ENCODE measurements at regions not wholly inside any gene's neighbourhood (a gene's known extent, or its start where the extent isn't known, plus 50 kb on each side); places are given as distances from the start of the nearest gene placed in this dataset.

- TF ChIP-seq POLR2A (IDR thresholded peaks at IDR 0.05) (no peak), POLR2AphosphoS5 (IDR thresholded peaks at IDR 0.05) (no peak), CTCF (IDR thresholded peaks at IDR 0.05) (no peak)
- Histone ChIP-seq H3K27ac (no peak overlapping the region), H3K4me3 (no peak overlapping the region)
Observed at GRCh38 chr1:83741770-83742169, 257.2 kb downstream of the TTLL7 start.

GRCh38 chr1:83741348-83741747 is 257.6 kb downstream of the TTLL7 start:
- Histone ChIP-seq H3K27ac (no peak overlapping the region), H3K9me3 (no peaks in the 10 kb centered on the region), H3K4me1 (no peaks in the 10 kb centered on the region), H3K27me3 (no peaks in the 10 kb centered on the region), H3K4me3 (no peak overlapping the region), H3K36me3 (no peaks in the 10 kb centered on the region)
- TF ChIP-seq CTCF (IDR thresholded peaks at IDR 0.05) = no peak
- no peak for TF ChIP-seq POLR2A (IDR thresholded peaks at IDR 0.05)
- TF ChIP-seq POLR2AphosphoS5 (IDR thresholded peaks at IDR 0.05) = no peak
- intact Hi-C loops (cut with DNase I; ENCODE audit: low total_unique reads) = no loop called here
- no peak for DNase-seq (ENCODE audit: low spot score in 2 of 2)

More at GRCh38 chr1:83741770-83742169, 257.2 kb downstream of the TTLL7 start:
- no peaks in the 10 kb centered on the region for H3K27me3 ChIP-seq
- no peak for DNase-seq (ENCODE audit: low spot score in 2 of 2)
- no peaks in the 10 kb centered on the region for H3K36me3 ChIP-seq
- H3K9me3 ChIP-seq = no peaks in the 10 kb centered on the region
- intact Hi-C loops (cut with DNase I; ENCODE audit: low total_unique reads) = no loop called here
- no peaks in the 10 kb centered on the region for H3K4me1 ChIP-seq

- intact Hi-C loops (cut with DNase I; ENCODE audit: low total_unique reads) = no loop called here
- H3K27me3 ChIP-seq = no peaks in the 10 kb centered on the region
- no peak for TF ChIP-seq POLR2A (IDR thresholded peaks at IDR 0.05)
- TF ChIP-seq POLR2AphosphoS5 (IDR thresholded peaks at IDR 0.05) = no peak
- no peak for TF ChIP-seq CTCF (IDR thresholded peaks at IDR 0.05)
- DNase-seq (ENCODE audit: low spot score in 2 of 2) = no peak
- H3K4me3 ChIP-seq = no peak overlapping the region
- H3K4me1 ChIP-seq = no peaks in the 10 kb centered on the region
- H3K9me3 ChIP-seq = no peaks in the 10 kb centered on the region
- no peaks in the 10 kb centered on the region for H3K36me3 ChIP-seq
- H3K27ac ChIP-seq = no peak overlapping the region
Observed at GRCh38 chr1:83735526-83735925, 263.4 kb downstream of the TTLL7 start.

- Histone ChIP-seq H3K4me3 (no peak overlapping the region), H3K9me3 (no peaks in the 10 kb centered on the region)
- TF ChIP-seq POLR2AphosphoS5 (IDR thresholded peaks at IDR 0.05) (no peak), POLR2A (IDR thresholded peaks at IDR 0.05) (no peak), CTCF (IDR thresholded peaks at IDR 0.05) (no peak)
Observed at GRCh38 chr1:83734420-83734819, 264.5 kb downstream of the TTLL7 start.

GRCh38 chr1:83725735-83726360 is 273.1 kb downstream of the TTLL7 start:
- H3K27ac ChIP-seq = no peak overlapping the region
- H3K4me3 ChIP-seq = no peak overlapping the region
- no peaks in the 10 kb centered on the region for H3K4me1 ChIP-seq
- H3K36me3 ChIP-seq = no peaks in the 10 kb centered on the region
- DNase-seq (ENCODE audit: low spot score in 2 of 2) = no peak
- intact Hi-C loops (cut with DNase I; ENCODE audit: low total_unique reads) = no loop called here
- H3K27me3 ChIP-seq = no peaks in the 10 kb centered on the region
- TF ChIP-seq POLR2AphosphoS5 (IDR thresholded peaks at IDR 0.05) (no peak), POLR2A (IDR thresholded peaks at IDR 0.05) (no peak), CTCF (IDR thresholded peaks at IDR 0.05) (no peak)
- H3K9me3 ChIP-seq = no peaks in the 10 kb centered on the region

More at GRCh38 chr1:83734420-83734819, 264.5 kb downstream of the TTLL7 start:
- no peaks in the 10 kb centered on the region for H3K36me3 ChIP-seq
- DNase-seq (ENCODE audit: low spot score in 2 of 2) = no peak
- no peaks in the 10 kb centered on the region for H3K4me1 ChIP-seq
- H3K27ac ChIP-seq = no peak overlapping the region
- intact Hi-C loops (cut with DNase I; ENCODE audit: low total_unique reads) = no loop called here
- H3K27me3 ChIP-seq = no peaks in the 10 kb centered on the region
